Effector CD4-positive, alpha-beta T cell (primary cell): ENCODE measurements at regions not wholly inside any gene's neighbourhood (a gene's known extent, or its start where the extent isn't known, plus 50 kb on each side); places are given as distances from the start of the nearest gene placed in this dataset.

Experiments used
- DNase-seq: peaks from one replicate; pipeline ENCODE4 v3.0.0-alpha.2; 2020

- no peak for DNase-seq
Measured at GRCh38 chr6:105990151-105990550, 96.0 kb upstream of the PRDM1 start.

DNA sequence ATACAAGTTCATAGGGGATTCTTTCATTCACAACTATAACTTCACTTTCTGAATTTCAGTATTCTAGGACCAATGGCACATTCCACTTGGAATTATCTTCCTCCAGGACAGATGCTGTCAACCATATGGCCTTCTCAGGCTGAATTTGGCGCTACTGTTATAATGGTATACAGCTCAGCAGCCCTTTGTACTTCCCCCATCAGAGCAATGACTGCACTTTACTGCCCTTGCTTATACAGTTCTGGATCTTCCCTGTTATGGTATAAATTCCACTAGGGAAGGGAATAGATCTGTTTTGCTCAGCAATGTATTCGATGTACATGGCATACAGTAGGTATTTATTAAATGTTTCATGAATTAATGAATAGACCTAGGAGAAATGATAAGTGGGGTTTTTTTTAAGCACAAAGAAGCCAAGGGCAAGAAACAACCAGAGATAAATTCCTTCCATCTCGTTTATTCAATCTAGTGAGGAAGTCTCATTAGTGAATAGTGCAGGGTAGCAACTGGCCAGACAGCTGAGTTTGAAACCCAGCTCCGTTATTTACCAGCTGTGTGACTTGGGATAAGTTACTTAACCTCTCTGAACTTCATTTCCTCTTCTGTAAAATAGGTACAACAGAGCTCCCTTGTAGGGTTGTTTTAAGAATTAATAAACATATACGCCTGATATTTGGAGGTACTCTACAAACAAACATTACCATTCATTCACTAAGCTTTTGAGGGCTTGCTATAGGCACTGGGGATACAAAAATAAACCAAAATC is 97.1 kb upstream of the PRDM1 start:
- DNase-seq: no peak

DNA sequence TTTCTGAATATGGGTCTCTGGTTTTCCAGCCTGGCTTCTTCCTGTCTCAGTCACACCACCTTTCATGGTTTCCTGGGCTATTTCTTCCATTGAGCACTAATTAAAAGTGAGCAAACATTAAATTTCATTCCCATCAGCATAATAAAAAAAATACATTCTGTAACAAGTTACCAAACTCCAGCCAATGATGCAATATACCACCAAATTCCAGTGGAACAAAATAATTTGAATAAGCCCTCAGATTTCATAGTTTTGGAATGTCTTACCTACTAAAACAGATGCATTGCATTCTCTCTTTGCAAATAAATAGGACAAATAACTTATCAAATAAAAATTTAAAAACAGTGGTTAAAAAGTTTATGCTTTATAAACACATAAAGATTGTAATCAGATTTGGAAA is 97.8 kb upstream of the PRDM1 start:
- DNase-seq: no peak

DNA sequence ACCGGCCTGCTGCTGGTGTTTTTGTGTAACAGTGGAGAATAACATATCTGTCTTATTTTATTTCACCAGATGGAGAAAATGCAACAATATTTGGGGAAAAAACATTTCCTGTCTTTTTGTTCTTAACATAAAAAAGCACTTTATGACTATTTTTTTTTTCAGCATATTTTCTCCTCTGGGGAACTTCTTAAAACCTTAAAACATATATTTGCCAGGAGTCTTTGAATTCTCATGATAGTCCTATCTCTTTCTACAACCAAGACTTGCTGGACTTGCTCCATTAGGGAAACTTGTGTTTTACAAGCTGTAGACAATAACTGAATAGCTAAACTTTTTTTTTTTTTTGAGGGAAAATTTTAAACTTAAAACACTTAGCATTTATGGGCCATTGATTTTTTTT is 98.6 kb upstream of the PRDM1 start:
- DNase-seq: no peak

- no peak for DNase-seq
Measured at GRCh38 chr6:105986998-105987397, 99.1 kb upstream of the PRDM1 start.

GRCh38 chr6:105985816-105986632 is 100.1 kb upstream of the PRDM1 start:
- no peak for DNase-seq

GRCh38 chr6:105985098-105985815 is 100.9 kb upstream of the PRDM1 start:
- DNase-seq: no peak

DNA sequence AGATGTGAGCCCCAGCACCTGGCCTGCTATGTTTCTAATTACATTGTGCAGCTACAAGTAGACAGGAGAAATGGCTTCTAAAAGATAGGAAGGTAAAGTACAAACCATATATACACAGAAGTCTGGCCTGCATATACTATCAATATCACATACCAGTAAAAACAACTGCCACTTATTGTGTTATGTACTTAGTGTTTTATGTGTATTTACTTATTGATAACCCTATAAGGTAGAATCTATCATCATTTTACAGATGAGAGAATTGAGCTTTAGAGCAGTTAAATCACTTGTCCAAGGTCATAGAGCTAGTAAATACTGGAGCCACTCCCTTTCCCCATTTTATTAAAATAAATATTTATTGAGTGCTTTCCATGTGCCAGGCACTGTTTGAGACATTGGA is 102.4 kb upstream of the PRDM1 start:
- no peak for DNase-seq

GRCh38 chr6:105982761-105983540 is 103.2 kb upstream of the PRDM1 start:
- DNase-seq: no peak

GRCh38 chr6:105981888-105982358 is 104.2 kb upstream of the PRDM1 start:
- DNase-seq: no peak

DNA sequence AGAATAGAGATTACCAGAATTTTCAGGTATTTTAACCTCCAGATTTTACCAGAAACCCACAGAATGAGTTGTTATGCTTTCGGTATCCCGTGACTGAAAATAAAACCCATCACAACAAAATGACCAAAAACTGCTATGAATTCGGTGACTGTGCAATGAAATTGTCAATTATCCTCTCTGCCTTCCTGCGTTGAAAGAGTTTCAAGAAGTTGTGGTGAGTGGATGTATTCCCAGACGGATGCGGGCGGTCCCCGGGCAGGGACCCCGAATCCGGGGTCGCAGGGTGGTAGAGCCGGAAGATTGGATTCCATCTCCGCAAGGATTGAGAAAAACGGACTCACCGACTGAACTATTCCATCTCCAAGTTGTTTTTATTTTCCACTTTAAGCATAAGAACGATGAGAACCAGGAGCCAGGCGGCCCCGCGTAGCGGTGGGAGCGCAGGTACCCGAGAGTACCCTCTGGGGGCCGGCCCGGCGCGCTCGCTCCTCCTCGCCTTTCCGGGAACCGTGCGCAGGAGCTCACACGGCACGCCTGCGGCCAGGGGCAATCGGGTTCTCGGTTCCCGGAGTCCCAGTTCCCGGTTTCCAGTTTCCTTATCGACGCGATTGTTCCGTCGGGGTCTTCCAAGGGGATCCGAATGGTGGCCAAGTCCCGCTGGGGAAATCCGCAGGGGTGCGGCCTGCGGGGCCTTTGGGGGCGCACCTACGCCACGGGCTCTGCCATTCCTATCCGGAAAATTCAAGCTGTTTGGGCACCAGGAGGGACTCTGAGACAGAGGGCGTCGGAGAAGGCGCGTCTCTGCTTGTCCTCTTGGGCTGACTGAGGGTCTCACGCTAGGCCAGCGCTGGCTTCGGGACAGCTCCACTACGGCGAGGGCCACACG is 104.9 kb upstream of the PRDM1 start:
- peak; percentile 24 for DNase-seq

DNA sequence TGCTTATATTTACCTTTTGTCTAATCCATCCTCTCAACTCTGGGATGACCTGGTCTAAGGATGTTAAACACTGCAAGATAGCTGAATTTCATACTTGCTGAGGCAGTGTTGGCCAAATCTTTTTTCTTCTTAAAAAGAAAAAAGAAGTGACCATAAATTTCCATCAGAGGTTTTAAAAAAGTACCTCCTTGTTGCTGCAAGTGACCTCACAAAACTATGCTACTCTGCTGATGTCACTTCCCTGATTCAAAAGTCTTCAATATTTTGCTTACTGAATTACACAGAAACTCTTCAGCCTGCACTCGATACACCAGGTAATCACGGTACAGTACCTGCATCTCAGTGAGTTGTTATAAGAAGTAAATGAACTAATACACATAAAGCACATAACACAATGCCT is 107.2 kb upstream of the PRDM1 start:
- DNase-seq: no peak

DNA sequence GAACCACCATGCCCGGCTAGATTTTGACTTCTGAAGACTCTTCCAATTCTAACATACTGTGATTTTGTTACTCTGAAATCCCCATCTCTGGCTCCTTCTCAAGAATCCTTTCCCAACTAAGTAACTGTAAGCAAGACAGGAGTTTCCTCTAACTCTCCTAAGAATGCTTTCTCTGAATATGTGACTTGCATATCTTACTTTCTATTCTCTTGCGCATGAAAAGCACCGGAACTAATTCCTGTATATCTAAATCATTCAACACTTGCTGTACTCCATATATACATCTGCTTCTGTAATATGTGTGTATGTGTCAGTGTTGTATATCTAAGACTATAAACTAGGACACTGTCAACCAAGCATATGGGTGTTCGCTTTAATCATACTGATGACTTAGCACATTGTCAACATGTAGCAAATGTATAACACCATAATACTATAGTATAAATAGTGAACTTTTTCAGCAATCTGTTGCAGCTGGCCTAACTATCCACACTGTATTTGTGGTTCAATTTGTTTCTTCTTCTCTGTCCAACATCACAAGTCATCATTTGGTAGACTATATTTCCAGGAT is 108.1 kb upstream of the PRDM1 start:
- DNase-seq: no peak

GRCh38 chr6:105974986-105975385 is 111.2 kb upstream of the PRDM1 start:
- no peak for DNase-seq

- DNase-seq: no peak
Measured at GRCh38 chr6:105972440-105972839, 113.7 kb upstream of the PRDM1 start.

DNA sequence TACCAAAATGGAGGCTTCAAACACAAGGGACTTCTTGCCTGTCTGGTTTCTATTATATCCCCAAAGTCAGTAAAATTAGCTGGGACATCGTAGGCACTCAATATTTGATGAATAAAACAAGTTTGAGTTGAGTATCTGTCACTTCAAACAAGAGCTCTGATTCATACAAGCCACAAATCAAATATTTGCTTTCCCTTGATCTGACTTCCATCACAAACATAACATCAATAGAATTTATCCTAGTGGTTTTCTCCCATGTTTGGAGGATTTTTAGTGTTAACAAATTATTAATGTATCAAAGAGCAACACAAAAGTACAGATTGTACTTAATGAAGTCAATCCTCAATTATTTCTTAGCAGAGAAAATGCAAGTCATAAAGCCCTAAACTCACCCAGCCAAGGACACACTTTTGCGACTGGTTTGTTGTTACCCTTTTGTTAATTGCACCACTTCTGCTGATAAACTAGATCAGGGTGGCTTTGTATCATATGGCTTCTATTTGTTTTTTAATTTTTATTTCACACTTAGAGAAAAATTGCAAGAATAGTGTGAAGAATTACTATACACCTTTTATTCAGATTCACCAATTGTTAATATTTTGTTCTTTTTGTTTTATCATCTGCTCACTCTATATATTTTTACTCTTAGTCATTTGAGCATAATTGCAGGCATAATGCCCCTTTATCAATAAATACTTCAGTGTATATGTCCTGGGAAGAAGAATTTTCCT is 117.4 kb upstream of the PRDM1 start:
- no peak for DNase-seq

- no peak for DNase-seq
Measured at GRCh38 chr6:105967917-105968602, 118.1 kb upstream of the PRDM1 start.

- no peak for DNase-seq
Measured at GRCh38 chr6:105966481-105966880, 119.7 kb upstream of the PRDM1 start.

- DNase-seq: no peak
Measured at GRCh38 chr6:105964979-105965760, 121.0 kb upstream of the PRDM1 start.
